Embryonic facial prominence (tissue), 1 donor: ENCODE measurements at regions not wholly inside any gene's neighbourhood (a gene's known extent, or its start where the extent isn't known, plus 50 kb on each side); places are given as distances from the start of the nearest gene placed in this dataset.

Experiments
- DNase-seq: peaks from one replicate; pipeline ENCODE4 v3.0.0-alpha.2; 2016; ENCODE audit errors: extremely low spot score

DNA sequence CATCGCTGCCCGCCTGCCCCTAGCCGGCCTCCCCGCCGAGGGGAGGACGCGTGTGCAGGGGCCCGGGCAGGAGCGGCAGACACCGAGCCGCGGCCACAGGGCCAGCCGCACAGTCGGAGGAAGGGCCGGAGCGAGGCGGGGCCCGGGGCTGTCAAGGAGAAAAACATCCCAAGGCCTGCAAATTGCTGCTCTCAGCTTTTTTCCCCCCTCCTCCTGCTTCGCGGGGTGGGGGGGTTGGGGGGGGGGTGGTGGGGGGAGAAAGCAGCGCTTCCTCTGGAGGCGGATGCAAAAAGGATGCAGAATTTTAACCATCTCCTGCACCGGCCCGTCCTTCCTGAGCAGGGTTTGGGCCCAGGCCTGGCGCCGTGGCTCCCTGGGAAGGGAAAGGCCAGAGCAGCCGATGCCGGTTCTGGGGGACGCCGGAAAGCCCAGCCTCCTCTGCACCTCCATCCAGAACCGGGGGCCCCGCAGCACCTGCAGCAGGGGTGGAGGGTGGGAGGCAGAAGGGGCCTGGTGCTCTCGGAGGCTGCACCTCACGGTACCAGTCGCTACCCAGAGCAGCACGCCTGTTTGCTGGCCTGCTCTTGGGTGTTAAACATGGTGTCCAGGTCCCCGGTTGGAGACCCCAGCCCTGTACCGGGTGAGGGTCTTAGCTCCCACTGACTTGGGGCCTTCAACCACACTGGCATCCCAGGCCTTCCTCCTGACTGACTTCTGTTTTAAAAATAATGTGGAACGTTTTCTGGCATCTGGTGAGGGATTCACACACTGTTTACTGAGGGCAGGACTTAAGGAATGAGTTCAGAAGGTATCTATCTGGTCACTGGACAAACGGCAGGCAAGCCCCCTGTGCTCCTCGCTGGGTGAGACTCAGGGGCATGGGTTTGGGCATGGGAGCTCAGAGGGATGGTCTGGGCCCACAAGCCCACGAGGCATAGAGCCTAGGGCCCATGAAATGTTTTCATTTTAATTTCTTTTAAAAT is 77.4 kb upstream of the WNT7B start:
- DNase-seq, result no peak

DNA sequence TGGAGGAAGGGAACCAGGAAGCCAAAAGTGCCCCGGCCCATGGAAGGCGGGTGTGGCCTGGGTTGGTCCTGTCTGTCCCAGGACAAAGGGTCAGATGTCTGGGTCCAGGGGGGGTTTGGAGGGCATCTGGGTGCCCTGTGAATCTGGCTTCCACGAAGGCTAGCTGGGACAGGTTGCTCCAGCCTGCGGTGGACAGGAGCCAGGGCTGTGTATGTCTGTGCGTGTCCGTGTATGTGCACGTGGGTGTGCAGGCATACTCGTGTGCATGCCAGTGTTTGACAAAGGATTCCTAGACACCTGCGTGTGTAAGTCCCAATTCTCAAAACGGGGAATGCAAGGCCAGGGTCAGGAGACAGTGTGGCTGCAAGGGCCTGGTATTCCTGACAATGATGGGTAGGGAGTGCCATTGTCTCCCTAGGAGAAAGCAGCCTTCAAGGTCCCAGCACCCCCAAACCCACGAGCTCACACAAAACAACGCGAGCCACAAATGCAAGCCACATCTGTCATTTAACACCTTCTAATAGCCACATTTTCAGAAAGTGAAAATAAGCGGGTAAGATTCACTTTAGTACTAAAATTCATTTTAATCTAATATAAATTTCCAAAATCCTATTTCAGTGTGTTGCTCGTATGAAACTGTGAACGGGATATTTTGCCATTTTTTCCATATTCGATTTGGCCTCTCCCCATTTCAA is 78.4 kb upstream of the WNT7B start:
- DNase-seq, result no peak

DNA sequence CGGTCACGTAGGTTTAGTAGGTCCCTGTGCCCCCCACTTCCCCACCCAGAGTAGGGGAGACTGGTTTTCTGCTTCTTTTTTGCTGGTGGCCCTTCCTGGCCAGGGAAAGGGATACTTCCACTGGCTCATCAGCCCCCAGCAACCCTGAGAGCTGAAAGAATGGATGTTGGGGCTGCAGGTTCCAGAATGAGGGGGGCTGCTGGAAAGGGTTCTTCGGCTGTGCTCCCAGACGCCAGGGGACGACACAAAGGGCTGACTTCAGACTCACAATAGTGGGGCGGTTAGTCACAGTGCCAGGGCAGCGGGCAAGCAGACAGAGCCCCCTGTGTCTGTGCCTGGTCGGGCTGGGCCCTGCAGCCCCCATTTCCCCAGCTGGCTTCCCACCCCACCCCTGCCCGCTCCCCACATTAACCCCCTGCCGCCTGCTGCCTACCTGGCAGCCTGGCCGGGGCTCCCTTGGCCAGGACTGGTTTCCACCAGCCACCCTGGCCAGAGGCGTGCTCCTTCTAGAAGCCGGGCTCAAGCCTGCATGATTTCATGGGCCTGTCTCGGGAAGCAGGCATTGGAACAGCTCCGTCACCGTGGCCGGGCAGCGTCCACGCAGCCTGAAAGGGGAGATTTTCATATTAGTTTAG is 79.1 kb upstream of the WNT7B start:
- DNase-seq, result no peak

DNA sequence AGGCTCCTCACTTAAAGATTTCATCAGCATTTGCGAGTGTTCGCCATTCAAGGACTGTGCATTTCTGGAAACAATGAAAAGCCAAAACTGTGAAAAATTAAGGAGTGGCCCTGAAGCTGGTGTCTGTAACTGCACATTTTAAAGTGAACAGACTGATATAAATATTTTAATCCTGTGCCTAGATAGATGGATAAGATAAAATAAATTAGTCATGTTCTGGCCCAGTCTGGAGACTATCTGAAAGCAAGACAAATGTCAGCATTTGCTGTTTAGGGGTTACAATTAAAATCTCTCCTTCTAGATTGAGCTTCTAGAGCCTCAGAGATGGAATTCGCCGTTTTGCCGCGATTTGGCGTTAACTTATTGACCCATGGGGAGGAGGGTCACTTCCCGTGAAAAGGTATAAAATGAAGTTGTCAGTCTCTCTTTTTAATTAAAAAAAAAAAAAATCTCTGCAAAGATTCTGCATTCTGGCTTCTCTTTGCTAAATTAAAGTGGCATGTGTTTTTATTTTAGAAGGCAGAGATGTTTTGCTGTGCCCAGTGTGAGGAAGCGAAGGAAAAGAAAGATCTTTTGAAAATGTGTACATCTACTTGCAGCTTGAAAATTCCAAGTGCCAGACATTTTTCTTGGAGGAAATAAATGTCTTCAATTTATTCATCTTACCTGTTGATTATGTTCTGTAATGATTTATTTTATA is 79.7 kb upstream of the WNT7B start:
- DNase-seq, result no peak

DNA sequence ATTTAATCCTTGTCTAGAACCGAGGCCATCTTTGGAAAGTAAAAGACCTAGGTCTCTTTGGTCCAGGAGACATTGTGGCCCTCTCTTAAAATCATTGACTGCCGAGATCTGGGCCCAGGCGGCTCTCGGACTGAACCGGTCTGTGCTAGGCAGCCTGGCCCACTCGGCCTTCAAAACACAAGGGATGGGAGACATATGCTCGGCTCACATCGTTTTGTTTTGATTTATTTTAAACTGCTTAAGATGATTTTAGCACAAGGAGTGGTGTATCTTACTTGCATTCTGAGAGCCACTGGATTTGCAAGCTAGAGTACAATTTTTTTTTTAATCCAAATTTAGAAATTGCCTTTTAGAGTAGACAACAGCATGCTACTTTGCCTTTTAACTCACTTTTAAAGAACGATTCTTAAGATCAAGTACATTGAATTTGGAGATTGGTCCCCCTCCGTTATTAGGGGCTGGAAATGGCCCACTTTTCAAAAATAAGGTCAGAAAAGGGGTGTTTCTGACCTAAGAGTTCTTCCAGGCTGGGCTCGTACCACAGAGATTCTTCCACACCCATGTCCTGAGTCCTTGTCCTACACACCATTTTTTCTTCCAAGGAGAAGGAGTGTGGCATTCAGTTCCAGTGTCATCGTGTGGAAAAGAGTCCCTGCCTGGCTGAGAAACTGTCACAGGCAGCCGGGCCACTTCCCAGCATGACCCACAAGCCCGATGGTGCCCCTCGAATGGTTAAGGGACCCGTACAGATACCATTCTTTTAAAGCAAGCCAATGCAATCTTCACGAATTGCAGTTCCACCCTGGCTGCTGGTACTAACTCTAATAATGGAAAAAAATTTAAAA is 80.5 kb upstream of the WNT7B start:
- DNase-seq, result no peak

DNA sequence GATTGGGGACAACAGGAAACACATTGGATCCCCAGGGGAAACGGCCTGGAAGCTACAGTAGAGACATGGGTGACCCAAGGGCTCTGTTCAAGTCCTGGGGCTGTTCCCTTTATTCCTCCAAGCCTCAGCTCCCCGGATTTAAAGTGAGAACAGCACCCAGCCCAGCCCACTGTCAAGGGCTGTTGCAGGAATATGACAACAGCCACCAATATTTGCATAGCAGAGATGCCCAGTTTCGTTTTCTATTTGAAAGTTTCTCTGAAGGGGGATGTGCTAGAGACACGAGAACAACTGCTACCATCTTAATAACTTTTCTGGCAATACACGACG is 81.1 kb upstream of the WNT7B start:
- DNase-seq, result no peak

DNA sequence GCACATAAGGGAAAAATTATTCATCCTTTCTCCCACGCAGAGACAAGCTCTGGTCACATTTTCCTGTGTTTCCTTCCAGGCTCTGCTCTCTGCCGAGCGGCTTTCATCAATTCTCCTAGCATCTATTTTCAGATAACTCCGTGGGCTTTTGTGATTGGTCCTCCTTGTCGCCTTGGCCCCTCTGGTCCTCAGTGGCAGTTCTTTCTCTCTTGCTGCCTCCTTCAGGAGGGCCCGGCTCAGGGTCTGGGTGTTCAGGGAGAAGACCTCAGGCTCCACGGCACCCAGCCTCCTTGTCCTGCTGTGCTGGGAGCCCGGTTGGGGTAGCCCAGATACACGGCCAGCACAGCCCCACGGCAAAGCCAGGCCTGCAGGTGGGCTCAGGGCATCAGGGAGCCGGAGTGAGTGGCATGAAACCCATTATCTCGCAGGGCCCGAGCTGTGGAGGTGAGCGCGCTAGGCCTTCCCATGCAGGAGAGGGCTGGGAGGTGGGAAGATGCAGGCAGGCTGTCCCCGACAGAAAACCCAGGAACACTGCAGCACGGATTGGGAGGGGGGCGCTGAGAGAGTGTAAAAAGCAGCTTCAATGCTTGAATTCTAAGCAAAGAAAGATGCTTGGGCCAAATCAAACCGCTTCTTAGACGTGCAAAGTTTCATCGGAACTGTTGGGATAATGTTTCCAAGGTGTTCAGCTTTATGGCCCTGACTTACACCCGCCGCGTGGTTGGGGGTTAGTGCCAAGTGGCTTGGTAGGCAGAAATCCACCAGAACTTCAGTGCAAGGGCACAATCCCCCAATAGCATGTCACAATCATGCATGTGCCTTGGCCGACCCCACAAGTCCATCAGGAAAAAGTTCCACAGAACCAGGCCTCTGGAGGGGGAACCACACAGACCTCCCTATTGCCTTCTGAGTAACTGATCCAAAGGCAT is 81.9 kb upstream of the WNT7B start:
- DNase-seq, result no peak

DNA sequence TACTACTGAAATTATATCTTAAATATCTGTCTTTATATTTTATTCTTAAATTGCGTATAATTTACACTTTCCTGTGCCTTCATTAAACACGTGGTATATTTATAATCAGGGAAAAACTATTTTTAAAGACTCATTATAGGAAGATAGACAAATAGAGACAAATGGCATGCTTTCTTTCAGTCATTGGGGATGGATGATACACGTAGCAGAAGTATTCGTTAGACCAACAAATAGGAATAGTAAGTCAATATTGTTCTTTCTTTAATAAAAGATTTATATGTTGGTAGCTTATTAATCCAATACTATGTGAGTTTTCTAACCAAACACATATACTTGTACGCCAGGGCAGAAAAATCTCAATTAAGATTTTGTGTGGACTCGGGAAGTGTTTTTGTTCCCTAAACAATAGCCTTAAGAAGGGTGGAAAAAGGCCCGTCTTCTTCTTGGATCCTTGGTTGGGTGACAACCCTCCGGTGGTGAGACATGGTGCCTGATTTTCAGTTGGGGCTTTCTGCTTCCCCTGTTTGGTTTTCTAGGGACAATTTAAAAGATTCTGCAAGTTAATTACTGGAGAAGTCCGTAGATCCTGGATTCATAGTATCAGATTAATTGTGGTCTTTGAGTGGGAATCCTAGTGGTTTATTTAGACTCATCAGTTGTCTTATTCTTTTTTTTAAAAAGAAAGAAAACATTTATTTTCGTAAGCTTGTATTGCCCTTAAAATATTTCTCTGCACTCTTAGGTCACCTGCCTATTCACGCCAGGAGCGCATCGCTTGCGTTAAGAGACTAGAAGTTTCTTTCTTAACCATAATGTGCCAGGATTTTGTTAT is 83.5 kb upstream of the WNT7B start:
- no peak for DNase-seq

DNA sequence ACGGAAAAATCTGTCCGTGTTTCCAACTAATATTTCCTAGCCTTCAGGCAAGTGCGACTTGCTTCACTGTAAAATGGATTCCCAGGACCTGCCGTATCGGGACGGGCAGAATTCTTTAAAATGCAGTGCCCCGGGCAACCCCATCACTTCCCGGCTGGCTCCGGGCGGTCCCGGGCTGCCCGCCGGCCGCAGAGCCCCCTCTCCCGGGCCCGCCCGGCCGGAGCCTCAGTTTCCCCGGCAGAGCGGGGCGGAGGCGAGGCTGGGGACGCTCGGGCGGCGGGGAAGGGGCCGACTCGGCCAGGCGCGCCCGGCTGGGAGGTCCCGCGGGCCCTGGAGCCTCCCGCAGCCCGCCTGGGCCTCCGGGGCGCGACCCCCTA is 84.2 kb upstream of the WNT7B start:
- DNase-seq, result no peak

DNA sequence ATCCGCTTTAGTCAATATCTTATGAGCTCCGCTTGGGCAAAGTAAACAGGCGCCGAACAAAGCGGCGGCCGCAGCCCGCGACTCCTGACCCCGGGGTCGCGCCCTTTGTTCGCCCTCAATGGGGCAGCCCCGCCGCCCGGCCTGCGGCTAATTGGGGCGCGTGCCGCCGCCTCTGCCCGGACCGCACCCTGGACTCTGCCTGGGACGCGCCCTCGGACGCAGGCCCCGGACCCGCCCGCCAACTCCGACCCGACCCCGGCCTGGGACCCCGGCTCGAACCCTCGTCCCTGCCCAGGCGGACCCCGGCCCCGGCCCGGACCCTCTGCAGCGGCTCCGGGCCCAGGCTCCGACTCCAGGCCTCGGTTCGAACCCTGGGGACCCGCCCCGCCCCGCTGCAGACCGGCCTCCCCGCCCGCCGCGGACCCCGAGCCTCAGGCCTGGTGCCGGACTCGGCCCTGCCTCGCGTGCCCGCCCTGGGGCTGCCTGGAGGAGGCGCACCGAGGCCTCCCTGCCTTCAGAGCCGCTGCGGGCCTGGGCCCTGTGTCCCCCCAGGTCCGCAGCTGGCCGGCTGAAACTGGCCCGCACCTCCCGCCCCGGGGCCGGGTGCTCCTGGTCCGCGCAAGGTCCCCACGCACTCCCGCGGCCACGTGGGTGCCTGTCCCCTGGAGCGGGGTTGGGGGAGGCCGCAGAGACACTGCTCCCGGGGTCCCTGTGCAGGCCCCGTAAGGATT is 84.7 kb upstream of the WNT7B start:
- DNase-seq, result no peak

DNA sequence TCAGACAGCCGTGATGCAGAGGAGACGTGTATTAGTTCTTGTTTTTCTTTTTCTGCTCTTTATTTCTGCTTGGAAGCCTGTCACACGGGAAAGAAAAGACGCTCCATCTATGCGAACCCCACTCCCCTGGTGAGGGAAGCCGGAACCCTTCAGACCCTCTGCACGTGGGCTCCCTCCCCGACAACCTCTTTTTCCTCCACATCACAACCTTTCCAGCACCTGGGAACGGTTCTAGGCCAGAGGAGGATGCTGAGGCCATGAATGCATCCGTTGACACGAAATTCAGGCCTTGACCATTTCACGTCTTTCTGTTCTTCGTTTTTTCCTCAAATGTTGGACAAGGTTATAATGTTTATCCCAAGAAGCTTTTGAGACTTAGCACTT is 85.3 kb upstream of the WNT7B start:
- DNase-seq, result no peak

DNA sequence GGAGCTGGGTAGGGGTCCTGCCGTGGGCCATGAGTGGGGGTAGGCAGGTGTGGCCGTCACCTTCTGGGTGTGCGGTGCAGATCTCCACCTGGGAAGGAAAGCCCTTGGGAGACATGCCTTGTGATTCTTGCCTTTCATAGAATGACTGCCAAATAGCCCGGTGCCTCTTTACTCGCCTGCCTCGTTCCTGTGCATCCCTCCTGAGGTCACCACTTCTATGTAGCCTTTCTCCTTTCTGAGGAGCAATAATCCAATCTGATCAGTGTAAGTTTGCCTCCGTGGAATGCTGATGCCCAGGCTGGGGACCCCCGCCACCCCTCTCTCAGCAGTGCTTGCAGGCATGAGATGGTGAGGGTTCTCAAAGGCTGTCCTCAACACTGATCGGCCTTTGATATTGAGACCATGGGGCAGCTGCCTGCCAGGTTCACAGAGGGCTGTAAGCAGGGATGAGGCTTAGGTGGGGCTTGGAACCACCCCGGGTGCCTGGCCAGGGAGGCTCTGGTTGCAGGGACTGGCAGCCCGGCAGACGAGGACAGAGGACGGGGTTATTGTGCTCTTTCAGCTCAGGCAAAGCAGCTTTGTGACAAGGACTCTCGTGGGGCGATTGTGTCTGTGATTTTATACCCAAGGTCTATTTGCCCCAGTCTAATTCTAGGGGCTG is 86.1 kb upstream of the WNT7B start:
- DNase-seq, result no peak

DNA sequence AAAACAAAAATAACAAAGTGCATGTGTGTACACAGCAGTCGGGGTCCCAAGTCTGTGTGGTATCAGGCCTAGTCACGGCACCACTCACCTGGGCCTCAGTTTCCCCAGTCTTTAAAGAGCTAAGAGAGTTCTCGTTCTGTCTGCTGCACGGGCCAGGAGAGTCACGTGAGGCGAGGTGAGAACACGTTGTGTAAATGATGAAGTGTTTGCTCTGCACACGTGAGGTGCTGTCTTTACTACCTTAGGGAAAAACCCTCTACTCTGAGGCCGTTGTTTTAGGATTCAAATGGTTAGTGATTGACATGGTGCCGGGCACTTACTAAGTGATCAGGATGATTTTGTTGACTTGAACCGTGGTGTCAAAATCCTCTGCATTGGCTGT is 86.5 kb upstream of the PPARA start:
- DNase-seq, result no peak

DNA sequence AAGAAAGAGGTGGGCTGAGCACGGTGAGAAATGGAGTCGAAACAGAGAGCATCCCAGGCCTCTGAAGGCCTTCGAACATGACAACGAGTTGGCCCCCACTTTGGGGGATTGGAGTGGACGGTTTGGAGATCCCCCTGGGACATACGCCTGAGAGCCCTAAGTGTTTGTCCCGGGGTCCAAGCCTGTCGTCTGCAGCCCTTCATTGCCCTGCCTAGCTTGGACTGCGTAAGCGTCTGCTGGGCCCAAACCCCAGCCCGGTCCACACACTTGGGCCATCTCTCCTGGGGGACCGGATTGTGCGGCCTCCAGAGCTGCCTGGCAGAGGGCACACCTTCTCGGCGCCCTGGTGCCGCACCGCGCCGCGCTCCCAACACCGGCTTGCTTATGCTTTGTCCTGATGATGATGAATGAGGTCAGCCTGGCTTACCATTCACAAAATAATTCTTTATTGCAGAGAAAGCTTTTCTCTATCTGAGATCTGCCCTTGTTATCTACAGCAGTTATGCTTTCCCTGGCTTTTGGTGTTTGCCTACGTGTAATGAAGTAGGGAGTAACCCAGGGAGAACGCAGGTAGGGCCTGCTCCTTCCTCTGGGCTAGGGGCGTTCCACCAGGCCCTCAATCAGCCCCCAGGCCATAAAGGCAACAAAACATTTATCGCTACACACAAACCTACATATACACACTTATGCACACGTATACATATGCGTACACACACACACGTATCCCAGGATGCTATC is 85.9 kb upstream of the PPARA start:
- no peak for DNase-seq

DNA sequence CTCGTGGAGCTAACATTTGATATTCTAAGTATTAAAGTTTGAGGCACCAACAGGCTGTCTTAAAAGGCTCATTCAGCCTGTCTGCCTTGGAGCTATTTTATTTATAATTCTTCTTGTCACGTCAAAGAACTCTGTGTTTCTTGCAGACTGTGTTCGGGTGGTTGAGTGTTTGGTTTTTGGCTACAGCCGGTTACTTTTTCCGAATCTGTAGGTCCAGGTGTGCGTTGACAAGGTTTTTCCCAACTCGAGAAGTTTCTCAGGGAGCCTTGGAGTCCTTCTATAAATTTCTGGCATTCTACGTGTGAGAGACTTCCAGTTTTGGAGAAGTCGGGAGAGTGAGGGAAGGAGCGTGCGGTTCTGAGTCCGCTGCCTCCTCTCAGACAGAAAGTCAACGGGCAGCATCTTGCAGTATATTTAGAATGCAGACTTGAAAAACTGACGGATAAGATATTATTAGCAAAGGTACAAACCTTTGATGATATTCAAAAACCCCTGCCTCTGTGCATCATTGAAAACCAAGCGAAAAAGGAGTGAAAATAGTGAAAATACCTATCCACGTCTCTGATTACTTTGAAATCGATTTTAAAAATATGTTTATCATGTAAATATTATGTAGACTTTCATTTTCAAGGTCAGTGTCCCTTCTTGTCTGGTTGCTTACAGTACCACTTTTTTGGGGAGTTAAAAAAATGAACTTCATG is 85.2 kb upstream of the PPARA start:
- no peak for DNase-seq

DNA sequence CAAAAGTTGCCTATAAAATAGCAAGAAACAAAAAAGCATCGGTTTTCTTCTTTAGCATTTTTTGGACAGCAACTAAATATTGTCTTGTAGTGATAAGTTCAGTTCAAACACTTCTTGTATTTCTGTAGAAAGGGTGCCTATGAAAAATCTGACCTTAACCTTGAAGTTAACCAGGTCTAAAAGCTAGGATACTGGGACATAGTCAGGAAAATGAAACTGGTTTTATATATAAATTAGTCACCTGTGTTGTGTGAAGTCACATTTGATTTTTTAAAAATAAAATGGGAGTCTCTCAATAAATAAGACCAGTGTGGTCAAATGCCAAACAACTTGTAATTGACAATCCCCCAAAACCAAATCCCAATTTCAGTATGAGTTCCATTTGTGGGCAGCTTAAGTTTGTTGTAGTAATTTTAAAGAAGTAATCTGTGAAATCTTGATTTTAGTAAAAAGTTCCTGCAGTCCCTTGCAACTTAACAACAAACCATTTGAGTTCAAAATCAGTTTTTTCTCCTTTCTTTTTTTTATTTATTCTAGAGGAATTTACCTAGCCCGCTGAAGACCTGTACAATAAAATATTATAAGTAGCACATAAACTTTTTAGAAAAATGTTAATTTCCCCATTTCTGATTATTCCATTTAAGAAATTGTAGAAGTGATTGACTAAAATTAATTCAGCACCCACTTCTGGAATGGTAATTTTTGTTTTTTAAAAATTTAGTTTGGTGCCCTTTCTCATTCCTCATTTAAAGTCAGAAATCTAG is 84.5 kb upstream of the PPARA start:
- no peak for DNase-seq
